ENCODE measurements at regions not wholly inside any gene's neighbourhood (a gene's known extent, or its start where the extent isn't known, plus 50 kb on each side); places are given as distances from the start of the nearest gene placed in this dataset.
"Not testable (repeated sequence)": the region's sequence is repeated elsewhere in the genome, so short reads cannot be mapped to it uniquely, and the experiment has no call there.

GRCh38 chr9:95729669-95730368 lies 145.7 kb upstream of the ERCC6L2 start:
- DNase-seq = no peak

GRCh38 chr9:95729046-95729445 lies 146.4 kb upstream of the ERCC6L2 start:
- no peak for DNase-seq

- no peak for DNase-seq
Observed at GRCh38 chr9:95727947-95728520, 147.5 kb upstream of the ERCC6L2 start.

GRCh38 chr9:95726756-95727155 lies 148.7 kb upstream of the ERCC6L2 start:
- peak; percentile 50 for DNase-seq

- DNase-seq = no peak
Observed at GRCh38 chr9:95725045-95725444, 150.4 kb upstream of the ERCC6L2 start.

- no peak for DNase-seq
Observed at GRCh38 chr9:95724253-95724991, 151.1 kb upstream of the ERCC6L2 start.

- DNase-seq = peak; percentile 31
Observed at GRCh38 chr9:95722141-95722540, 153.3 kb upstream of the ERCC6L2 start.

- DNase-seq = no peak
Observed at GRCh38 chr9:95721061-95721531, 154.4 kb upstream of the ERCC6L2 start.

- DNase-seq = no peak
Observed at GRCh38 chr9:95720496-95720895, 155.0 kb upstream of the ERCC6L2 start.

GRCh38 chr9:95719354-95719753 lies 156.1 kb upstream of the ERCC6L2 start:
- no peak for DNase-seq

- DNase-seq = no peak
Observed at GRCh38 chr9:95718263-95718662, 157.2 kb upstream of the ERCC6L2 start.

- DNase-seq = no peak
Observed at GRCh38 chr9:95715868-95716435, 159.5 kb upstream of the ERCC6L2 start.

GRCh38 chr9:95710446-95710845 lies 165.0 kb upstream of the ERCC6L2 start:
- no peak for DNase-seq

GRCh38 chr9:95696701-95697100 lies 178.8 kb upstream of the ERCC6L2 start:
- DNase-seq = no peak

GRCh38 chr9:95691435-95691834 lies 174.7 kb upstream of the PTCH1 start:
- no peak for DNase-seq

- DNase-seq = no peak
Observed at GRCh38 chr9:95689669-95690068, 172.9 kb upstream of the PTCH1 start.

GRCh38 chr9:95684516-95684915 lies 167.7 kb upstream of the PTCH1 start:
- DNase-seq = no peak

- DNase-seq = not testable (repeated sequence)
Observed at GRCh38 chr9:95680306-95680705, 163.5 kb upstream of the PTCH1 start.

- DNase-seq = no peak
Observed at GRCh38 chr9:95679874-95680273, 163.1 kb upstream of the PTCH1 start.

GRCh38 chr9:95678759-95679158 lies 162.0 kb upstream of the PTCH1 start:
- DNase-seq = no peak

GRCh38 chr9:95670122-95670521 lies 153.4 kb upstream of the PTCH1 start:
- no peak for DNase-seq

GRCh38 chr9:95669253-95669652 lies 152.5 kb upstream of the PTCH1 start:
- no peak for DNase-seq

GRCh38 chr9:95667789-95668188 lies 151.0 kb upstream of the PTCH1 start:
- DNase-seq = peak; percentile 48

- no peak for DNase-seq
Observed at GRCh38 chr9:95666785-95667155, 150.0 kb upstream of the PTCH1 start.
